ENCODE measurements at regions not wholly inside any gene's neighbourhood (a gene's known extent, or its start where the extent isn't known, plus 50 kb on each side); places are given as distances from the start of the nearest gene placed in this dataset.
"Not testable (repeated sequence)": the region's sequence is repeated elsewhere in the genome, so short reads cannot be mapped to it uniquely, and the experiment has no call there.

DNA sequence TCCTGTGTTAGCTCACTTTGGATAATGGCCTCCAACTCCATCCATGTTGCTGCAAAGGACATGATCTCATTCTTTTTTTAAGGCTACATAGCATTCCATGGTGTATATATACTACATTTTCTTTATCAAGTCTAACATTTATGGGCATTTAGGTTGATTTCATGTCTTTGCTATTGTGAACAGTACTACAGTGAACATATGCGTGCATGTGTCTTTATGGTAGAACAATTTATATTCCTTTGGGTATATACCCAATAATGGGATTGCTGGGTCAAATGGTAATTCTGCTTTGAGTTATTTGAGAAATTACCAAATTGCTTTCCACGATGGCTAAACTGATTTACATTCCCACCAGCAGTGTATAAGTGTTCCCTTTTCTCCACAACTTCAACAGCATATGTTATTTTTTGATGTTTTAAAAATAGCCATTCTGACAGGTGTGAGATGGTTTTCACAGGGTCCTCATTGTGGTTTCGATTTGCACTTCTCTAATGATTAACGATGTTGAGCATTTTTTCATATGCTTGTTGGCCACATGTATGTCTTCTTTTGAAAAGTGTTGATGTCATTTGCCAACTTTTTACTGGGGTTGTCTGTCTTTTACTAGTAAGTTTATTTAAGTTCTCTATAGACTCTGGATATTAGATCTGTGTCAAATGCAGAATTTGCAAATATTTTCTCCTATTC lies 133.4 kb downstream of the MC4R start:
- TF ChIP-seq, protein P1, sequence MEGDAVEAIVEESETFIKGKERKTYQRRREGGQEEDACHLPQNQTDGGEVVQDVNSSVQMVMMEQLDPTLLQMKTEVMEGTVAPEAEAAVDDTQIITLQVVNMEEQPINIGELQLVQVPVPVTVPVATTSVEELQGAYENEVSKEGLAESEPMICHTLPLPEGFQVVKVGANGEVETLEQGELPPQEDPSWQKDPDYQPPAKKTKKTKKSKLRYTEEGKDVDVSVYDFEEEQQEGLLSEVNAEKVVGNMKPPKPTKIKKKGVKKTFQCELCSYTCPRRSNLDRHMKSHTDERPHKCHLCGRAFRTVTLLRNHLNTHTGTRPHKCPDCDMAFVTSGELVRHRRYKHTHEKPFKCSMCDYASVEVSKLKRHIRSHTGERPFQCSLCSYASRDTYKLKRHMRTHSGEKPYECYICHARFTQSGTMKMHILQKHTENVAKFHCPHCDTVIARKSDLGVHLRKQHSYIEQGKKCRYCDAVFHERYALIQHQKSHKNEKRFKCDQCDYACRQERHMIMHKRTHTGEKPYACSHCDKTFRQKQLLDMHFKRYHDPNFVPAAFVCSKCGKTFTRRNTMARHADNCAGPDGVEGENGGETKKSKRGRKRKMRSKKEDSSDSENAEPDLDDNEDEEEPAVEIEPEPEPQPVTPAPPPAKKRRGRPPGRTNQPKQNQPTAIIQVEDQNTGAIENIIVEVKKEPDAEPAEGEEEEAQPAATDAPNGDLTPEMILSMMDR (IDR thresholded peaks at IDR 0.05): not testable (repeated sequence)
- not testable (repeated sequence) for TF ChIP-seq POLR2AphosphoS5, POLR2A (IDR thresholded peaks at IDR 0.05)

Measured in breast epithelium (tissue), 3 donors.